ENCODE measurements at regions not wholly inside any gene's neighbourhood (a gene's known extent, or its start where the extent isn't known, plus 50 kb on each side); places are given as distances from the start of the nearest gene placed in this dataset.

GRCh38 chr16:86919078-86919477, 340.7 kb downstream of the FOXL1 start:
- Histone ChIP-seq H3K4me3 (no peak overlapping the region), H3K4me1 (no peaks in the 10 kb centered on the region), H3K9me3 (no peaks in the 10 kb centered on the region), H3K27ac (no peak overlapping the region), H3K36me3 (no peaks in the 10 kb centered on the region), H3K27me3 (ENCODE audit: low read depth) (peaks cover 6% of the 10 kb centered on the region)
- ATAC-seq (no peak), DNase-seq (no peak)
- intact Hi-C loops (cut with DNase I) = no loop called here
- no peak for TF ChIP-seq CTCF (IDR thresholded peaks at IDR 0.05)

GRCh38 chr16:86919578-86920305, 341.4 kb downstream of the FOXL1 start:
- no peak for ATAC-seq
- intact Hi-C loops (cut with DNase I) = no loop called here
- no peak for DNase-seq
- H3K9me3 ChIP-seq = no peaks in the 10 kb centered on the region
- no peak for TF ChIP-seq CTCF (IDR thresholded peaks at IDR 0.05)
- no peaks in the 10 kb centered on the region for H3K36me3 ChIP-seq
- no peak overlapping the region for H3K4me3 ChIP-seq
- H3K27me3 ChIP-seq (ENCODE audit: low read depth) = peaks cover 11% of the 10 kb centered on the region
- no peak overlapping the region for H3K27ac ChIP-seq
- no peaks in the 10 kb centered on the region for H3K4me1 ChIP-seq

- Histone ChIP-seq H3K27me3 (ENCODE audit: low read depth) (peaks cover 27% of the 10 kb centered on the region), H3K27ac (no peak overlapping the region), H3K4me1 (no peaks in the 10 kb centered on the region), H3K9me3 (no peaks in the 10 kb centered on the region), H3K36me3 (no peaks in the 10 kb centered on the region), H3K4me3 (no peak overlapping the region)
- TF ChIP-seq CTCF (IDR thresholded peaks at IDR 0.05) = no peak
- no peak for ATAC-seq
- intact Hi-C loops (cut with DNase I) = no loop called here
- DNase-seq = no peak
Observed at GRCh38 chr16:86921289-86921688, 342.9 kb downstream of the FOXL1 start.

- intact Hi-C loops (cut with DNase I) = no loop called here
Observed at GRCh38 chr16:86922311-86922710, 344.0 kb downstream of the FOXL1 start.

GRCh38 chr16:86923656-86924055, 345.3 kb downstream of the FOXL1 start:
- no peak overlapping the region for H3K4me3 ChIP-seq
- no peak for DNase-seq
- H3K27me3 ChIP-seq (ENCODE audit: low read depth) = peaks cover 47% of the 10 kb centered on the region
- ATAC-seq = no peak
- H3K36me3 ChIP-seq = no peaks in the 10 kb centered on the region
- no peaks in the 10 kb centered on the region for H3K4me1 ChIP-seq
- no peaks in the 10 kb centered on the region for H3K9me3 ChIP-seq
- intact Hi-C loops (cut with DNase I) = no loop called here
- TF ChIP-seq CTCF (IDR thresholded peaks at IDR 0.05) = no peak
- H3K27ac ChIP-seq = no peak overlapping the region

More at GRCh38 chr16:86922311-86922710, 344.0 kb downstream of the FOXL1 start:
- TF ChIP-seq CTCF (IDR thresholded peaks at IDR 0.05) = no peak
- H3K9me3 ChIP-seq = no peaks in the 10 kb centered on the region
- ATAC-seq (no peak), DNase-seq (no peak)
- H3K27ac ChIP-seq = no peak overlapping the region
- no peaks in the 10 kb centered on the region for H3K36me3 ChIP-seq
- H3K4me1 ChIP-seq = no peaks in the 10 kb centered on the region
- H3K27me3 ChIP-seq (ENCODE audit: low read depth) = peaks cover 34% of the 10 kb centered on the region
- H3K4me3 ChIP-seq = no peak overlapping the region
